Ishikawa (cell line): ENCODE measurements at regions not wholly inside any gene's neighbourhood (a gene's known extent, or its start where the extent isn't known, plus 50 kb on each side); places are given as distances from the start of the nearest gene placed in this dataset.

Experiments
- CEBPB ChIP-seq: IDR thresholded peaks from 2 replicates; pipeline ENCODE4 v1.6.1; 2012
- CREB1 ChIP-seq: IDR thresholded peaks from 2 replicates; pipeline ENCODE4 v1.6.1; 2012; ENCODE audit warnings: low read depth
- EGR1 ChIP-seq: IDR thresholded peaks from 2 replicates; pipeline ENCODE4 v1.6.1; 2012
- EP300 ChIP-seq: IDR thresholded peaks from 2 replicates; pipeline ENCODE4 v1.6.1; 2012; ENCODE audit warnings: borderline replicate concordance
- FOXM1 ChIP-seq: IDR thresholded peaks from 2 replicates; pipeline ENCODE4 v1.6.1; 2012; ENCODE audit warnings: low read depth, borderline replicate concordance
- MAX ChIP-seq: IDR thresholded peaks from 2 replicates; pipeline ENCODE4 v1.6.1; 2012
- NFIC ChIP-seq: IDR thresholded peaks from 2 replicates; pipeline ENCODE4 v1.6.1; 2012
- RAD21 ChIP-seq: IDR thresholded peaks from 2 replicates; pipeline ENCODE4 v1.6.1; 2012; ENCODE audit warnings: low read depth
- TAF1 ChIP-seq: IDR thresholded peaks from 2 replicates; pipeline ENCODE4 v1.6.1; 2012; ENCODE audit warnings: low read depth, mild to moderate bottlenecking
- TCF12 ChIP-seq: IDR thresholded peaks from 2 replicates; pipeline ENCODE4 v1.6.1; 2012; ENCODE audit warnings: low read depth
- TEAD4 ChIP-seq: IDR thresholded peaks from 2 replicates; pipeline ENCODE4 v1.6.1; 2012
- USF1 ChIP-seq: IDR thresholded peaks from 2 replicates; pipeline ENCODE4 v1.6.1; 2012
- YY1 ChIP-seq: IDR thresholded peaks from 2 replicates; pipeline ENCODE4 v1.6.1; 2012; ENCODE audit warnings: low read depth
- ZBTB7A ChIP-seq: IDR thresholded peaks from 2 replicates; pipeline ENCODE4 v1.6.1; 2012; ENCODE audit warnings: low read depth
- TF ChIP-seq, protein P1 (sequence below): IDR thresholded peaks from 2 replicates; pipeline ENCODE4 v1.6.1; 2012; ENCODE audit warnings: low read depth, mild to moderate bottlenecking

- TF ChIP-seq EP300, result no peak
Observed at GRCh38 chr2:64196963-64197362, 52.7 kb upstream of the PELI1 start.

DNA sequence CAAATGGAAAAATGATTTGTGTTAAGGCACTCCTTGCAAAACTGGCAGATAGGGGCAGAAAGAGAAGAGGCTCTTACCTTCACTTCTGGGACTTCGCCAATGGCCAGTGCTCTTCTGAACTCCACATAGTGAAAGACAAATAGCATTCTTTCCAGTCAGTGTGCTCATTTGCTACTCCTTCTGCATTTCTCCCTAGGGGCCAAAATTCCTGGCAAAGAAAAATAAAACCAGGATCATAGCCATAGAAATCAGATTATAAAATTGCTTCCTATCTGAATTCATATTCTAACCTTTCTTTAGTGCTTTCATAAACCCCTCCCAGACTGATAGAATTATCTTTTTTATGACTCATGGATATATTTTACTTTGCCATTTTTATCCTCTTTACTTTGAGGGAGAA lies 56.9 kb upstream of the PELI1 start:
- TF ChIP-seq EGR1 (no peak), CREB1 (no peak), TEAD4 (no peak), NFIC (no peak), EP300 (no peak), ZBTB7A (no peak), RAD21 (no peak), TCF12 (no peak), MAX (no peak), CEBPB (no peak), USF1 (no peak), YY1 (no peak), FOXM1 (no peak), TAF1 (no peak)
- TF ChIP-seq, protein P1, sequence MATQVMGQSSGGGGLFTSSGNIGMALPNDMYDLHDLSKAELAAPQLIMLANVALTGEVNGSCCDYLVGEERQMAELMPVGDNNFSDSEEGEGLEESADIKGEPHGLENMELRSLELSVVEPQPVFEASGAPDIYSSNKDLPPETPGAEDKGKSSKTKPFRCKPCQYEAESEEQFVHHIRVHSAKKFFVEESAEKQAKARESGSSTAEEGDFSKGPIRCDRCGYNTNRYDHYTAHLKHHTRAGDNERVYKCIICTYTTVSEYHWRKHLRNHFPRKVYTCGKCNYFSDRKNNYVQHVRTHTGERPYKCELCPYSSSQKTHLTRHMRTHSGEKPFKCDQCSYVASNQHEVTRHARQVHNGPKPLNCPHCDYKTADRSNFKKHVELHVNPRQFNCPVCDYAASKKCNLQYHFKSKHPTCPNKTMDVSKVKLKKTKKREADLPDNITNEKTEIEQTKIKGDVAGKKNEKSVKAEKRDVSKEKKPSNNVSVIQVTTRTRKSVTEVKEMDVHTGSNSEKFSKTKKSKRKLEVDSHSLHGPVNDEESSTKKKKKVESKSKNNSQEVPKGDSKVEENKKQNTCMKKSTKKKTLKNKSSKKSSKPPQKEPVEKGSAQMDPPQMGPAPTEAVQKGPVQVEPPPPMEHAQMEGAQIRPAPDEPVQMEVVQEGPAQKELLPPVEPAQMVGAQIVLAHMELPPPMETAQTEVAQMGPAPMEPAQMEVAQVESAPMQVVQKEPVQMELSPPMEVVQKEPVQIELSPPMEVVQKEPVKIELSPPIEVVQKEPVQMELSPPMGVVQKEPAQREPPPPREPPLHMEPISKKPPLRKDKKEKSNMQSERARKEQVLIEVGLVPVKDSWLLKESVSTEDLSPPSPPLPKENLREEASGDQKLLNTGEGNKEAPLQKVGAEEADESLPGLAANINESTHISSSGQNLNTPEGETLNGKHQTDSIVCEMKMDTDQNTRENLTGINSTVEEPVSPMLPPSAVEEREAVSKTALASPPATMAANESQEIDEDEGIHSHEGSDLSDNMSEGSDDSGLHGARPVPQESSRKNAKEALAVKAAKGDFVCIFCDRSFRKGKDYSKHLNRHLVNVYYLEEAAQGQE, result no peak

- TF ChIP-seq CEBPB (no peak), ZBTB7A (no peak), CREB1 (no peak), FOXM1 (no peak), RAD21 (no peak), MAX (no peak), USF1 (no peak), TEAD4 (no peak), TAF1 (no peak), NFIC (no peak)
Observed at GRCh38 chr2:64202206-64202845, 58.1 kb upstream of the PELI1 start.

DNA sequence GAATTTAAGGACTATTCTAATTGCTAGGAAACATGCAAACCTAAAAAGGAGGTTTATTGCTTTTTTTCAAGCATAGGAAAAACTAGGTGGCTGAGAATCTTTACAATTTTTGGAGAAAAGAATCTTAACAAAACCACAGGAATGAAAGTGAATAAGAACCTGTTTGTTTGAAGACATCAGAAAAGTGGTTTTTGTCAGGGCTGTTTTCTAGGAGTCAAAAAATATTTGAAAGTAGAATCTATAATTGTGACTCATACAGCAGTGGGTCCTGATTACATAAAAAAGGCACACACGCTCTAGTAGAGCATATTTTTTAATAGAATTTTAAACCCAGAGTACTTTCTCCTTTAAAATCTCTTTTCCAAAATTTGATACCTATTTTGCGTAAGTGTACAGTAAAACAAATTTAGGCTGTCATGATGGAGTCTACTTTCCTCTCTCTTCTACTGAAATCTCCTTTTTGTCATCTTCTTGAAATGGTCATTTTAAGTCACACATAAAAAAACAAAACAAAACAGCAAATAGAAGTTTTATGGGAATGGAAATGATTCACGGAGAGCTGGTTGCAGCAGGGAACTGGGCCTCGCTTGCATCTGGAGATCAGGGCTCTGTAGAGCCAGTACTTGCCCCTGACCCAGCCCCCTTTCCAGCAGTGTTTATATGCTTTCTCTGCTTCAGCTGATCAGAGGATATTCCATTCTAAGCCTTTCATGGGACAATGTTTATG lies 59.1 kb upstream of the PELI1 start:
- TF ChIP-seq YY1 (no peak), TCF12 (no peak), MAX (no peak), TEAD4 (no peak), FOXM1 (no peak), EGR1 (no peak), CREB1 (no peak), EP300 (no peak), TAF1 (no peak), USF1 (no peak), RAD21 (no peak), ZBTB7A (no peak), CEBPB (no peak), NFIC (no peak)

DNA sequence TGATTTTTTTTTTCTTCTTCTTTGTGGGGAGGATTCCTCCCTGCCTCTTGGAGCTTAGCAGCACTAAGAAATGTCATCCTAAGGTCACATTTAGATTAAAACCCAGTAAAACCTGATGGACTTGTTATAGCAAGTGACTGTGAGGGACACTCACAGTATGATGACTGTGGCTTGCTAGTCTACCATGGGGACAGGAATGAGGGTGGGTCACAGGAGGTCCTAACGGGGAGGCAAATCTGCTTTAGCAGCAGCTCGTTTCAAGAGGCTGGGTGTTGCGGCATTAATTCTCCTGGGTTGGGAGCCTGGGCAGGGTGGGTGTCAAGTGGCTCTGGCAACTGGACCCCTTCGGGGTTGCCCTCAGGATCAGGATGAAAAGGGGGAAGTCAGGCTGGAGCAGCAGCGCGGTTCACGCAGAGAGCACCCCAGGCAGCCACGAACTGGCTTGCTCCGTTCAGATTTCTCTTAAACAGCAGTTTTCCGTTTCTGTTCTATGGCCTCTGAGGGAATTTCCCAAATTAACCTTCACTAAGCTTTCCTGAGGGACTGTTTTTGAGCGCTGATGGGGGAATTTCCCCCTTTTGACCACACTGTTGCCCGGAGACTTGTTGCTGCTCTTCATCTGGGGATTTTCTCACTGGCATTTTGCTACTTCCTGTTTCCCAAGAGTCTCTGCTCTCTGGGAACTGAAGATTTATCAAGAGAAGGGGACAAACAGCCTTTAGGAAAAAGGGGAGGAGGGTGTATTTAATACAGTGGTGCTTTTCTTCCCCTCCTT lies 59.8 kb upstream of the PELI1 start:
- no peak for TF ChIP-seq USF1
- TF ChIP-seq, protein P1, result no peak
- no peak for TF ChIP-seq TCF12
- no peak for TF ChIP-seq TEAD4
- TF ChIP-seq CREB1, result no peak
- no peak for TF ChIP-seq EGR1
- TF ChIP-seq CEBPB, result no peak
- TF ChIP-seq FOXM1, result no peak
- TF ChIP-seq EP300, result no peak
- no peak for TF ChIP-seq MAX
- TF ChIP-seq YY1, result no peak
- no peak for TF ChIP-seq NFIC
- no peak for TF ChIP-seq TAF1
- no peak for TF ChIP-seq ZBTB7A
- no peak for TF ChIP-seq RAD21
